HG03342 (cell line): ENCODE measurements at regions not wholly inside any gene's neighbourhood (a gene's known extent, or its start where the extent isn't known, plus 50 kb on each side); places are given as distances from the start of the nearest gene placed in this dataset.

Experiments
- ATAC-seq: cut with Tn5 transposase; IDR thresholded peaks from one replicate; pipeline ENCODE4 v1.9.1; 2021; ENCODE audit warnings: mild to moderate bottlenecking, moderate library complexity; ENCODE audit not compliant: unreplicated experiment

GRCh38 chr10:81008726-81009125 is 471.0 kb downstream of the SH2D4B start:
- ATAC-seq: no peak

- ATAC-seq: no peak
These were observed 471.6 kb downstream of the SH2D4B start for GRCh38 chr10:81009296-81009695.

- no peak for ATAC-seq
These were observed 476.1 kb downstream of the SH2D4B start for GRCh38 chr10:81013771-81014170.

GRCh38 chr10:81019029-81019890 is 481.6 kb downstream of the SH2D4B start:
- ATAC-seq: peak; percentile 89

GRCh38 chr10:81021428-81022129 is 483.9 kb downstream of the SH2D4B start:
- ATAC-seq: no peak

GRCh38 chr10:81026591-81026990 is 488.9 kb downstream of the SH2D4B start:
- ATAC-seq: no peak

GRCh38 chr10:81027223-81027622 is 489.5 kb downstream of the SH2D4B start:
- no peak for ATAC-seq

- no peak for ATAC-seq
These were observed 490.0 kb downstream of the SH2D4B start for GRCh38 chr10:81027706-81028105.

GRCh38 chr10:81031774-81032173 is 494.1 kb downstream of the SH2D4B start:
- peak; percentile 64 for ATAC-seq

- ATAC-seq: no peak
These were observed 496.7 kb downstream of the SH2D4B start for GRCh38 chr10:81034383-81034782.

- ATAC-seq: peak; percentile 87
These were observed 498.6 kb downstream of the SH2D4B start for GRCh38 chr10:81036257-81036656.

- no peak for ATAC-seq
These were observed 502.3 kb downstream of the SH2D4B start for GRCh38 chr10:81040031-81040430.

GRCh38 chr10:81040940-81041339 is 503.2 kb downstream of the SH2D4B start:
- no peak for ATAC-seq

- ATAC-seq: no peak
These were observed 504.9 kb downstream of the SH2D4B start for GRCh38 chr10:81042647-81043046.

GRCh38 chr10:81065474-81065873 is 527.8 kb downstream of the SH2D4B start:
- no peak for ATAC-seq

- no peak for ATAC-seq
These were observed 530.8 kb downstream of the SH2D4B start for GRCh38 chr10:81068460-81068859.

- no peak for ATAC-seq
These were observed 533.5 kb downstream of the SH2D4B start for GRCh38 chr10:81071087-81071796.

GRCh38 chr10:81073155-81073554 is 535.5 kb downstream of the SH2D4B start:
- no peak for ATAC-seq

GRCh38 chr10:81081887-81082620 is 544.4 kb downstream of the SH2D4B start:
- ATAC-seq: no peak

- ATAC-seq: no peak
These were observed 545.1 kb downstream of the SH2D4B start for GRCh38 chr10:81082621-81083376.
